ENCODE measurements at regions not wholly inside any gene's neighbourhood (a gene's known extent, or its start where the extent isn't known, plus 50 kb on each side); places are given as distances from the start of the nearest gene placed in this dataset.

DNA sequence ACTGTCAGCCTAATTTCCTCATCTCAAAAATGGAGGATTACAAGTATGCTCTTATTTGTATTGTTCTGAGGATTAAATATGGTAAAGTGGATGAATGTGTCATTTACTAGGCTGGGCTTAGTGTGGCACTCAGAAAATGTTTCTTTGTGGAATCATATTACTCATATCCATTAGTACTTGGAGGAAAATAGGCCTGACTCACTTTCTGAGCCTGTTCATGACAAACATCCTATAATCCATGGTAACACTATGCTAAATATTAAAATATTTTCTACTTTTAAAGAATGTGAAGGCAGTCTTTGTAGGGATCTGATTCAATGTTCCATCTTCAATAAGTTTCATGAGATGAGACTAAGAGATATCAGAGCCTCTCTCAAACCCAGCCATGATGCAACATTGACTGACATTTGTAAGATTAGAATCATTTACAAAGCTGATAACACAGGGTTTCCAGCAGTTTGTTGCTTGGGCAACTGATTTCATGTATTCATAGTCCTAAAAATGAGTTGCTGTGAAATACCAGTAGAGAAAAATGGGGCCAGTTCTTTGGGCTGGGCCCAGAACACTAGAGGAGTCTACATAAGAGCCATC, 1048.5 kb downstream of the NTRK3 start:
- no peaks in the 10 kb centered on the region for H3K4me1 ChIP-seq (ENCODE audit: low read depth)
- TF ChIP-seq, protein P1, sequence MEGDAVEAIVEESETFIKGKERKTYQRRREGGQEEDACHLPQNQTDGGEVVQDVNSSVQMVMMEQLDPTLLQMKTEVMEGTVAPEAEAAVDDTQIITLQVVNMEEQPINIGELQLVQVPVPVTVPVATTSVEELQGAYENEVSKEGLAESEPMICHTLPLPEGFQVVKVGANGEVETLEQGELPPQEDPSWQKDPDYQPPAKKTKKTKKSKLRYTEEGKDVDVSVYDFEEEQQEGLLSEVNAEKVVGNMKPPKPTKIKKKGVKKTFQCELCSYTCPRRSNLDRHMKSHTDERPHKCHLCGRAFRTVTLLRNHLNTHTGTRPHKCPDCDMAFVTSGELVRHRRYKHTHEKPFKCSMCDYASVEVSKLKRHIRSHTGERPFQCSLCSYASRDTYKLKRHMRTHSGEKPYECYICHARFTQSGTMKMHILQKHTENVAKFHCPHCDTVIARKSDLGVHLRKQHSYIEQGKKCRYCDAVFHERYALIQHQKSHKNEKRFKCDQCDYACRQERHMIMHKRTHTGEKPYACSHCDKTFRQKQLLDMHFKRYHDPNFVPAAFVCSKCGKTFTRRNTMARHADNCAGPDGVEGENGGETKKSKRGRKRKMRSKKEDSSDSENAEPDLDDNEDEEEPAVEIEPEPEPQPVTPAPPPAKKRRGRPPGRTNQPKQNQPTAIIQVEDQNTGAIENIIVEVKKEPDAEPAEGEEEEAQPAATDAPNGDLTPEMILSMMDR (IDR thresholded peaks at IDR 0.05; ENCODE audit: low read depth, low read length) = no peak
- H3K27me3 ChIP-seq = no peaks in the 10 kb centered on the region
- no peak overlapping the region for H3K27ac ChIP-seq
- no peak overlapping the region for H3K4me3 ChIP-seq
- no peaks in the 10 kb centered on the region for H3K9me3 ChIP-seq (ENCODE audit: low read depth)
- H3K36me3 ChIP-seq = no peaks in the 10 kb centered on the region
- no peak for DNase-seq (ENCODE audit: low read depth in 1 of 2, low spot score in 1 of 2)

DNA sequence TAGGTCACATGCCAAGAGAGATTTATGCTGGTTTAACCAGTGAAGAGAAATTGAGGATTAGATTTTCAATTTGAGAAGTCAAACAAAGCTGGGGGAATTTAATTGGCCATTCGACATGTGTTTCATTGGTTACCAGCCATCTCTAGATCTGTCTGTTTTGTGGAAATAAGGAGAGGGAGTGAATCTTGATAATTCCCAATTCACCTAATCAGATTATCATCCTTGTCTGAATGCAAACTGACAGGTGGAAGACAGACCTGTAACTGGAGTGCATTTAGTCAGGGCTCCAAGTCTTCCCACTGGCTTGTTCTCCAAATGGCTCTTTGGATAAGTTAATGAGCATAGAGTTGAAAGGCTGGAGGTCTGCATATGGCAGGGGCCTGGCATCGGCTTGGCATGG, 1049.3 kb downstream of the NTRK3 start:
- Histone ChIP-seq H3K4me3 (no peak overlapping the region), H3K36me3 (no peaks in the 10 kb centered on the region), H3K9me3 (ENCODE audit: low read depth) (no peaks in the 10 kb centered on the region), H3K27me3 (no peaks in the 10 kb centered on the region), H3K27ac (no peak overlapping the region), H3K4me1 (ENCODE audit: low read depth) (no peaks in the 10 kb centered on the region)
- DNase-seq (ENCODE audit: low read depth in 1 of 2, low spot score in 1 of 2) = no peak
- TF ChIP-seq, protein P1 (IDR thresholded peaks at IDR 0.05; ENCODE audit: low read depth, low read length) = no peak

DNA sequence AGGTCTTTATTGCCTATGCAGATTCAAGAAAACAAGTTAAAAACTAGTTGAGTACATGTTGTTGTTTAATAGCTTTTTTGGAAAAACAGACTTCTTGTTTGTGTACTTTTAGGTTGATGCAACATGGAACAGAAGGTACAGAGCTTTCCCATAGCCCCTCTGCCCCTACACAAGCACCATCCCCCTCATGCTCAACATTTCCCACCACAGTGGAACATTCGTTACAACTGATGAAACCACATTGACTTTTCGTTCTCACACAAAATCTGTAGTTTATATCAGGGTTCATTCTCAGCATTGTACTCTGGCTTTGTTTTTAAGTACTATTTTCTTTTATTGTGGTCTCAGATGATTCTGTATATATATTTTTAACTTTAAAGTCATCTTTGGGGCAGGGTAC, 1054.6 kb downstream of the NTRK3 start:
- H3K4me1 ChIP-seq (ENCODE audit: low read depth) = no peaks in the 10 kb centered on the region
- H3K36me3 ChIP-seq = no peaks in the 10 kb centered on the region
- H3K27me3 ChIP-seq = no peaks in the 10 kb centered on the region
- no peak for DNase-seq (ENCODE audit: low read depth in 1 of 2, low spot score in 1 of 2)
- TF ChIP-seq, protein P1 (IDR thresholded peaks at IDR 0.05; ENCODE audit: low read depth, low read length) = no peak
- no peak overlapping the region for H3K27ac ChIP-seq
- H3K9me3 ChIP-seq (ENCODE audit: low read depth) = no peaks in the 10 kb centered on the region
- H3K4me3 ChIP-seq = no peak overlapping the region

DNA sequence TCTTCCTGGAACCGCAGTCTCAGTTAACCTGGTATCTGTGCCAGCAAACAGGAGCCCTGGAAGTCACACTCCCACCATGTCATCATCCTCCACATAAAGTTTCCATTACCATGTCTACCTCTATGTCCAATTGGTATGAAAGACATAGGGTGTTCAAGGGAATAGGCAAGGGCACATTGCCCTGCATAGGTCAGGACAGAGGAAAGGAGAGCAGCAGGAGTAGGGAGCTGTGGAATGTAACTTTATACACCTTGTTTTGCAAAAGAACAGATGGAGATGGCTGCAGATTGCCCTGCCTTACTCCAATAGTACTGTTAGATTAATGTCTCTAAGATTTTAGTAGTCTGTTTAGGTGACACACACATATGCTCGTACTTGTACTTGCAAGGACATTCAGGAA, 1056.4 kb downstream of the NTRK3 start:
- Histone ChIP-seq H3K36me3 (no peaks in the 10 kb centered on the region), H3K9me3 (ENCODE audit: low read depth) (no peaks in the 10 kb centered on the region), H3K4me3 (no peak overlapping the region), H3K27me3 (no peaks in the 10 kb centered on the region), H3K27ac (no peak overlapping the region), H3K4me1 (ENCODE audit: low read depth) (no peaks in the 10 kb centered on the region)
- no peak for DNase-seq (ENCODE audit: low read depth in 1 of 2, low spot score in 1 of 2)
- TF ChIP-seq, protein P1 (IDR thresholded peaks at IDR 0.05; ENCODE audit: low read depth, low read length) = no peak

DNA sequence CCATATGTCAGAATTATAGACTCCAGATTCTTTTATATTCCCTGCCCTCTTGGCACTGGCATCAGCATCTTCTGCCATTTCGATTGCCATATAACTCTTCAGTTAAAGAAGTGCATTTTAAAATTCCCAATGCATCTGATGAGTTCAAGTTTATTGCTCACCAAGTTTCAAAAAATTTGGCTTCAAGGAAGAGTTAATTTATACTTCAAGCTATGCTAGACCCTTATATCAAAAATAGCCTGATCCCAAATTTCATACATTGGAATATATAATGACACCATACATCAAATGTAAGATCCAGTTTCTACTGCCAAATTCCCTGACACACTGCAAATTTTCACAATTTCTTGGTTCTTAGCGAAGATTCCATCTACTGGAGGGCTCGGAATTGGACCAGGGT, 1058.6 kb downstream of the NTRK3 start:
- Histone ChIP-seq H3K9me3 (ENCODE audit: low read depth) (no peaks in the 10 kb centered on the region), H3K27ac (no peak overlapping the region)
- TF ChIP-seq, protein P1 (IDR thresholded peaks at IDR 0.05; ENCODE audit: low read depth, low read length) = no peak

DNA sequence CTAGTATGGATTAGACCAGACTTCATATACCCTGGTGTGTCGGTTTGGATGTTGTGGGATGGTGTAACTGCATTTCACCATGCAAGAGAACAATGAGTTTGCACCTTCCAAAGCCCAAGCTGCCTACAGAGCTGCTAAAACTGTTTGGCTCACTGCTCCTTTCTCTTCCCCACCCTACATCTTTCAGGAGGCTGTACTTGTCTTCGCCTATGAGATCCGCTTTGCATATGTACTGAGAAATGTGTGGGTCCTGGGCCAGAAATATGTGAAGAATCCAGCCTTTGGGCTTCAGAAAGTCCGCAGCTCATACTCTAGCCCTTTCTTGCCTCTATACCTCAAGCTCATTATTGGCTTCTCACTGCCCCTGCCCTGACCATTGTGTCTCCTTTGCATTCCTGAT, 1060.0 kb downstream of the NTRK3 start:
- DNase-seq (ENCODE audit: low read depth in 1 of 2, low spot score in 1 of 2) = no peak
- no peak overlapping the region for H3K4me3 ChIP-seq
- no peaks in the 10 kb centered on the region for H3K27me3 ChIP-seq
- TF ChIP-seq, protein P1 (IDR thresholded peaks at IDR 0.05; ENCODE audit: low read depth, low read length) = no peak
- no peaks in the 10 kb centered on the region for H3K4me1 ChIP-seq (ENCODE audit: low read depth)
- no peaks in the 10 kb centered on the region for H3K36me3 ChIP-seq
- no peaks in the 10 kb centered on the region for H3K9me3 ChIP-seq (ENCODE audit: low read depth)
- no peak overlapping the region for H3K27ac ChIP-seq

More for the DNA sequence above, 1058.6 kb downstream of the NTRK3 start:
- H3K4me3 ChIP-seq = no peak overlapping the region
- no peak for DNase-seq (ENCODE audit: low read depth in 1 of 2, low spot score in 1 of 2)
- H3K27me3 ChIP-seq = no peaks in the 10 kb centered on the region
- no peaks in the 10 kb centered on the region for H3K36me3 ChIP-seq
- no peaks in the 10 kb centered on the region for H3K4me1 ChIP-seq (ENCODE audit: low read depth)

All from cardiac muscle cell (in vitro differentiated cells and primary cell).